GM12873 (cell line): ENCODE measurements at regions not wholly inside any gene's neighbourhood (a gene's known extent, or its start where the extent isn't known, plus 50 kb on each side); places are given as distances from the start of the nearest gene placed in this dataset.

Source experiments
- TF ChIP-seq, protein P1 (sequence below): IDR thresholded peaks from 2 replicates; pipeline ENCODE4 v1.5.1; 2012; ENCODE audit warnings: low read depth, mild to moderate bottlenecking, moderate library complexity, low read length, control low read depth; ENCODE audit not compliant: insufficient read depth; ENCODE audit errors: missing control alignments

DNA sequence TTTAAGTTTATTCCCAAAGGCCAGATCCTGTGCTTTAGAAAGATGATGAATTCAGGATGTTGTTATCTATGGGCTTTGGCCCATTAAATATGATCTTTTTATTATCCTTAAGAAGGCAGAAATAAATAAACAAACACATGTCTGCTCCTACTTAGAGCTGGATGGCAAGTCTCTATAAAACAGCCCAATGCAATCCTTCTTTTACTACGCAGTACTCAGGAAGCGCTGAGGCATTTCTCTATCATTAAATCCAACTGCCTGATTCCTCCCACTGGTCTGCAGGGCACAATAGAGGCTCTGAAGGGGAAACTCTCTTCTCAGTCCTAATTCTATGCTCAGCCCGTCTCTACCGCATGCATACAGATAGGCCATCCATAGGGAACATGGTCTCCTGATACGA is 144.5 kb upstream of the TMEM72 start:
- TF ChIP-seq, protein P1, sequence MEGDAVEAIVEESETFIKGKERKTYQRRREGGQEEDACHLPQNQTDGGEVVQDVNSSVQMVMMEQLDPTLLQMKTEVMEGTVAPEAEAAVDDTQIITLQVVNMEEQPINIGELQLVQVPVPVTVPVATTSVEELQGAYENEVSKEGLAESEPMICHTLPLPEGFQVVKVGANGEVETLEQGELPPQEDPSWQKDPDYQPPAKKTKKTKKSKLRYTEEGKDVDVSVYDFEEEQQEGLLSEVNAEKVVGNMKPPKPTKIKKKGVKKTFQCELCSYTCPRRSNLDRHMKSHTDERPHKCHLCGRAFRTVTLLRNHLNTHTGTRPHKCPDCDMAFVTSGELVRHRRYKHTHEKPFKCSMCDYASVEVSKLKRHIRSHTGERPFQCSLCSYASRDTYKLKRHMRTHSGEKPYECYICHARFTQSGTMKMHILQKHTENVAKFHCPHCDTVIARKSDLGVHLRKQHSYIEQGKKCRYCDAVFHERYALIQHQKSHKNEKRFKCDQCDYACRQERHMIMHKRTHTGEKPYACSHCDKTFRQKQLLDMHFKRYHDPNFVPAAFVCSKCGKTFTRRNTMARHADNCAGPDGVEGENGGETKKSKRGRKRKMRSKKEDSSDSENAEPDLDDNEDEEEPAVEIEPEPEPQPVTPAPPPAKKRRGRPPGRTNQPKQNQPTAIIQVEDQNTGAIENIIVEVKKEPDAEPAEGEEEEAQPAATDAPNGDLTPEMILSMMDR: no peak

DNA sequence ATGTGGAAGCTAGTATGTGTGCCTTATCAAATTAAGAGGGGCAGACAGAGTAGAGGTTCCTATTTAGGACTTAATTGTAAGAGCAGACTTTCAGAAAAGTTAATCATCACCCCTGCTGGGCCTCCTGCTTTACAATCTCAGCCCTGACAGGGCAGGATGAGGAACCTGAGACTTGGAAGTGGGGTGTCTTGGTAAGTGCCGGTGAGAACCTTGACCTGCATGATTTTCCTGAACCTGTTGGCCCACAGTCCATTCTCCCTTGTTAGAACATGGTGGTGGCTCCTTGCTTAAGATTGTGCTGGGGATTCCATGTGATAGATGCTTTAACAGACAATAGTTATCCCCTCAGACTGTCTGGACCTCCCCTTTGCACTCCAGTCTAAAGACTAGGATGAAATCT is 141.7 kb upstream of the TMEM72 start:
- TF ChIP-seq, protein P1: no peak

DNA sequence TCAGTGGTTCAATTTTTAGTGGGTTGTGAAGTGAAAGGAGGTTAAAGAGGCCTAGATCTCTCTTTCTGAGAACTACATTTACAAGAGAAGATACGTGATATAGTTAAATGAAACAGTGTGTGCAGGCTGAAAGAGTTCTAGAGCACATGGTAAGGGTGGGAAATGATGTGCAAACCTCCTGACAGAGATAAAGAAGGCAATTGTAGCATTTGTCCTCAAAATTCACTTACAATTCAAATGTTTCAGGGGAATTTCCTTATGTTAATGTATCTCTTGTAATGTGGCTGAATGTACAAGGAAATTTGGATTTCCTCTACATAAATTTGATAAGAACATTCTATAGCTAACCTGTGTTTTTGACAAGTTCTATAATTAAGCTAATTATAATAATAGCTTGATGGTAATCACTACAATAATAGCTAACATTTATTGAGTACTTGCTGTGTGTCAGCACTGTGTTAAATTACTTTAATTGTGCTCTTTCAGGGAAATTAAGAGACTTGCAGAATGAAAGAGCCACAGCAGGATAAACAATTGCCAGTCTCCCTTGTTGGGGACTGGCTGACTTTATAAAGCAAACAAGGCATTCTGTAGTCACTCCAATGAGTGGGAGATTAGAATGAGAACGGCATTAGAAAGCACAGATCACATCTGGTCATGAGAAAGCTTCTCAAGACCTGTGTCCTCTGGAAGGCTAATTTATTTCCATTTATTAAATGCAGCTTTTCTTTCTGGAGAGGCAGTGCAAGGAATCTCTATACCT is 139.7 kb upstream of the TMEM72 start:
- TF ChIP-seq, protein P1: no peak

DNA sequence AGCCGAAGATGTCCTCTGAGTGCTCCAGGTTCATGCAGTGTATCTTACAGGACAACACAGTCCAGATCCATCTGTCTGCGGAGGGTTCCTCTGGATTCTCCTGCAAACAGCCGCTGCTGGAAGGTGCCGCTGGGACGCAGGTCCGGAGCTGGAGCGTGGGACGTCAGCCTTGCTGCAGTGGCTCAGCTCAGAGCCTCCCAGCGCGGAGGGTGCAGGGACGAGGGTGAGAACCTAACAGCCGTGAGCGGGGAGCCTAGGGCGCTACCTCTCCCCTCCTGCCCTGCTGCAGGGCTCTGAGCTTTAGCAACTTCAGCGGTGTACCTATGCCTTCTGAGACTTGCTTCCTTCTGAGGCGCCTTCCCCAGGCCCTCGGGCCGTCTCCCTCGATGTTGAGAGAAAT is 137.6 kb upstream of the TMEM72 start:
- TF ChIP-seq, protein P1: no peak

DNA sequence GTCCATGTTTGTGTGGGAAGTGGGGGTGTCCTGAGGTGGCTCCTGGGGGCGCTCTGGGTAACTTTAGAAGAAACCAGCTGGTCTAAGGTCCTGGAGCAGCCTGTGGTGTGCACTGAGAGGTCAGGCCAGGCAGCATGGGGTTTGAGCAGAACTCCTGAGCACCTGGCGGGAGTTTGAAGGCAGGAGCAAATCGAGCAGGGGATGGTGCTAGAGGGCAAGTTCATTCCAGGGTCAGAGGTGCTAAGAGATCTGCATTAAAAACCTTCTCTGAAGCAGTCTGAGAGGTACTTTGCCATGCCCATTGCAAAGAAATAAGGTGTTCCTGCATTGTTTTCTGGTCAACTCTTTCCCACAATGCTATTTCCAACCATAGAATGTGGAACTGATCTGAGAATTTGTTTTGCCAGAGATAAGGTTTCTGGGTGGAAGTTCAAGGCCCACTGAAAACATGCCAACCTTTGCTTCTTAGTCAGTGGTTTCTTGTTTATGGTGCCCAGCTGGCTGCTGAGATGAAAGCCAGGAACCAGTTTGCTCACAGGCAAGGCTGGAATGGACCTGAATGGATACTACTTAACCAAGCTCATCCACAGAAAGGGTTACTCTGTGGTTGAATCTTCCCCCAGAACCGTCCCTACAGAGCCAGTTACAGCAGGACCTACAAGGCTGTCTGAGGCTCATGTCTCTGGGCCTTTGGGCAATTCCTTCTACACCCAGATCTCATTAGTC is 136.3 kb upstream of the TMEM72 start:
- TF ChIP-seq, protein P1: no peak

DNA sequence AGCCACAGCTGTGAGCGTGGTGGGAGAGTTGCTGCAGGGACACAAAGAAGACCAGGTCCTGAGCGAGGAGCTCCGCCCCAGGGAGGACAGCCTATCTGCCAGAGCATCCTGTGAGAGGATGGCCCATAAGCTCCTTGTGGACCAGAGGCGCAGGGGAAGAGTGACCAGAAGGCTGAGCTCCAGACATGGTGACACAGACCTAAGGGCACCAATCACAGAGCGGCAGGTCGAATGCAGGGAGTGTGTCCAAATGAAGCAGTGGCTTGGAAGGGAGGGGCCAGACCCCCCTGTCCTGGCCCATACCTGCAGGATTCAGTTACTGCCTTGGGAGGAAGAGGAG is 135.8 kb upstream of the TMEM72 start:
- TF ChIP-seq, protein P1: no peak

DNA sequence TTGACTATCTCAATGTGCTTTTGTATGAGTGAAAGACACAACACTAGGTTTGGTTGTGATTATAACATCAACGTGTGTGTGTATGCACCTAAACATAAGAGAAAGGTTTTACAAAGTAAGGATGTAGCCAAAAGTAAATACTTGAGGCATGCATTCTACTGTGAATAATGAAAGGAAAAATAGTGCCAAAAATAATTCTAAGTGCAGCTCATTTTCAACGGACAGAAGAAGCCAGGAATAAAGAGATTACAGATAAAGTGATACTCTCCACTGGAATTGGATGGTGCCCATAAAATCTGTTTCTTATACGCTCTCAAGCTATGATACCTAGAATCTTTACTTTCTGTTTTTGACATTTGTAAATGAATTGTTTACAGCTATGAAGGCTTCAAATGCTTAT is 135.0 kb upstream of the TMEM72 start:
- TF ChIP-seq, protein P1: no peak
